Loucy (cell line): ENCODE measurements at regions not wholly inside any gene's neighbourhood (a gene's known extent, or its start where the extent isn't known, plus 50 kb on each side); places are given as distances from the start of the nearest gene placed in this dataset.

Experiments used
- H2AFZ ChIP-seq: fragments of 200-600 bp; sonication (generic); 2 replicates; pipeline ENCODE4 v1.6.0; 2016; ENCODE audit warnings: antibody characterized with exemption, mild to moderate bottlenecking, low read length, moderate library complexity
- H3F3A ChIP-seq: fragments of 200-600 bp; 2 replicates; pipeline ENCODE4 v1.6.0; 2016; ENCODE audit warnings: antibody characterized with exemption, low read depth, mild to moderate bottlenecking
- H3K27me3 ChIP-seq: fragments of 200-600 bp; sonication (generic); 2 replicates; pipeline ENCODE4 v1.6.1; 2014; ENCODE audit warnings: low read length, mild to moderate bottlenecking; ENCODE audit not compliant: insufficient read depth, poor library complexity, severe bottlenecking
- H3K36me3 ChIP-seq: fragments of 200-600 bp; sonication (generic); 2 replicates; pipeline ENCODE4 v1.6.1; 2016; ENCODE audit warnings: low read length; ENCODE audit not compliant: insufficient read depth
- H3K4me1 ChIP-seq: fragments of 200-600 bp; sonication (generic); 2 replicates; pipeline ENCODE4 v1.5.1; 2014; ENCODE audit warnings: low read length, mild to moderate bottlenecking; ENCODE audit not compliant: insufficient read depth, poor library complexity, severe bottlenecking
- H3K4me2 ChIP-seq: fragments of 200-600 bp; sonication (generic); 2 replicates; pipeline ENCODE4 v1.6.0; 2014; ENCODE audit warnings: antibody characterized with exemption, low read length, low read depth, mild to moderate bottlenecking; ENCODE audit not compliant: poor library complexity, severe bottlenecking
- H3K4me3 ChIP-seq: fragments of 200-600 bp; sonication (generic); 2 replicates; pipeline ENCODE4 v1.5.1; 2014; ENCODE audit warnings: low read length, mild to moderate bottlenecking, mixed read lengths; ENCODE audit not compliant: poor library complexity, severe bottlenecking
- H3K79me2 ChIP-seq: fragments of 200-600 bp; sonication (generic); 2 replicates; pipeline ENCODE4 v1.6.1; 2014; ENCODE audit warnings: low read length; ENCODE audit not compliant: insufficient read depth
- H3K9ac ChIP-seq: fragments of 200-600 bp; sonication (generic); 2 replicates; pipeline ENCODE4 v1.6.0; 2014; ENCODE audit warnings: mild to moderate bottlenecking, low read depth, low read length, moderate library complexity; ENCODE audit not compliant: poor library complexity, severe bottlenecking
- H3K9me2 ChIP-seq: fragments of 200-600 bp; sonication (generic); replicated peaks from 2 replicates; pipeline ENCODE4 v1.6.1; 2016; ENCODE audit warnings: low read depth, low read length, mixed read lengths
- H3K9me3 ChIP-seq: fragments of 200-600 bp; sonication (generic); 2 replicates; pipeline ENCODE4 v1.6.1; 2014; ENCODE audit warnings: mild to moderate bottlenecking, antibody characterized with exemption, low read length, low read depth; ENCODE audit not compliant: insufficient read depth
- H4K20me1 ChIP-seq: fragments of 200-600 bp; sonication (generic); 2 replicates; pipeline ENCODE4 v1.6.0; 2014; ENCODE audit warnings: antibody characterized with exemption, low read length, mild to moderate bottlenecking; ENCODE audit not compliant: insufficient read depth, poor library complexity, severe bottlenecking
- EZH2phosphoT487 ChIP-seq: fragments of 200-600 bp; IDR thresholded peaks from 2 replicates; pipeline ENCODE4 v1.6.1; 2018; ENCODE audit warnings: antibody characterized with exemption, mild to moderate bottlenecking, moderate library complexity, borderline replicate concordance
- TF ChIP-seq, protein P1 (sequence below): fragments of 200-600 bp; sonication (generic); conservative IDR thresholded peaks from 2 replicates; pipeline ENCODE4 v1.5.1; 2014; ENCODE audit warnings: mild to moderate bottlenecking, antibody characterized with exemption, low read length

DNA sequence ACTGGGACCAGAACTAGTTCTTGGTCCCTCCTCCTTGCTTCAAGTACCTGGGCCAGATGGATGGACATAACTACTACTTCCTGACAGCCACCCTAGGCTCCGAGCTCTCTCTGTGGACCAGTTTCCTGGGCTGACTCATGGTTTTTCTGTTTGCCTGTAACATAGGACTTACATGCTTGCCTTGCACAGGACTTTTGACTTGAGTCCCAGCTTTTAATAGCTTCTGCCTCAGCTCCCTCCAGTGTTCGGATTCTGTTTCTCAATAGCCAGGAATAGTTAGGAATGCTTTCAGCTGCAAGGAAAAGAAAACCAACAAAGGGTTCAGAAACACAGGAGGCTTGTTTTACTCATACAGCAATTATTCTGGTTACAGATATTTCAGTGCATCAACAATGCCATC, 405.9 kb downstream of the ZNF536 start:
- Histone ChIP-seq H3K4me2 (no peak overlapping the region), H3K9me2 (no peaks in the 10 kb centered on the region), H3K36me3 (no peaks in the 10 kb centered on the region), H3K27me3 (no peaks in the 10 kb centered on the region), H3K9me3 (peaks cover 8% of the 10 kb centered on the region; the same call in 1 of the 2 replicates), H3K79me2 (no peaks in the 10 kb centered on the region), H3K4me3 (no peak overlapping the region), H3K4me1 (no peaks in the 10 kb centered on the region), H2AFZ (no peak overlapping the region), H4K20me1 (no peaks in the 10 kb centered on the region), H3F3A (no peaks in the 10 kb centered on the region), H3K9ac (no peak overlapping the region)
- no peak for TF ChIP-seq EZH2phosphoT487
- TF ChIP-seq, protein P1, sequence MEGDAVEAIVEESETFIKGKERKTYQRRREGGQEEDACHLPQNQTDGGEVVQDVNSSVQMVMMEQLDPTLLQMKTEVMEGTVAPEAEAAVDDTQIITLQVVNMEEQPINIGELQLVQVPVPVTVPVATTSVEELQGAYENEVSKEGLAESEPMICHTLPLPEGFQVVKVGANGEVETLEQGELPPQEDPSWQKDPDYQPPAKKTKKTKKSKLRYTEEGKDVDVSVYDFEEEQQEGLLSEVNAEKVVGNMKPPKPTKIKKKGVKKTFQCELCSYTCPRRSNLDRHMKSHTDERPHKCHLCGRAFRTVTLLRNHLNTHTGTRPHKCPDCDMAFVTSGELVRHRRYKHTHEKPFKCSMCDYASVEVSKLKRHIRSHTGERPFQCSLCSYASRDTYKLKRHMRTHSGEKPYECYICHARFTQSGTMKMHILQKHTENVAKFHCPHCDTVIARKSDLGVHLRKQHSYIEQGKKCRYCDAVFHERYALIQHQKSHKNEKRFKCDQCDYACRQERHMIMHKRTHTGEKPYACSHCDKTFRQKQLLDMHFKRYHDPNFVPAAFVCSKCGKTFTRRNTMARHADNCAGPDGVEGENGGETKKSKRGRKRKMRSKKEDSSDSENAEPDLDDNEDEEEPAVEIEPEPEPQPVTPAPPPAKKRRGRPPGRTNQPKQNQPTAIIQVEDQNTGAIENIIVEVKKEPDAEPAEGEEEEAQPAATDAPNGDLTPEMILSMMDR = no peak

DNA sequence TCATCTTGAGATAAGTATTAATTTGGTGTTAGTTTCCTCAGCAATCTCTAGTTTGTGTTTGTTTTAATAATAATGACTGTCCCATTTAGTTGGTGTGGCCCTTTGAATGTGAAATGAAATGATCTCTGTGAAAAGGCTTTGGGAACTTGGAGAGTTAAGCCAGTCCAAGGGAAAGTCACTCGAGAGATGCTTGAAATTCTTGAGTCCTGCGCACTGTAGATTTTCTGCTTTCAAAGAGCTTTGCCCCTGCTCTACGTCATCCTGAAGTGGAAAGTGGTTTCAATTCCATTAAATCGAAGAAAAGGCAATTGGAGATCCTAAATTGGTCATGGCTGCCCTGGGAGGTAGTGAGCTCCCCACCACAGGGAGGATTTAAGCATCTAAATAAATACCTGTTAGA, 403.8 kb downstream of the ZNF536 start:
- Histone ChIP-seq H3K27me3 (no peaks in the 10 kb centered on the region), H3K9me3 (peaks cover 8% of the 10 kb centered on the region; the same call in 1 of the 2 replicates), H3F3A (no peaks in the 10 kb centered on the region), H3K4me2 (no peak overlapping the region), H3K4me3 (no peak overlapping the region), H3K9ac (no peak overlapping the region), H4K20me1 (no peaks in the 10 kb centered on the region), H3K36me3 (no peaks in the 10 kb centered on the region), H3K4me1 (no peaks in the 10 kb centered on the region), H2AFZ (no peak overlapping the region), H3K79me2 (no peaks in the 10 kb centered on the region), H3K9me2 (no peaks in the 10 kb centered on the region)
- no peak for TF ChIP-seq EZH2phosphoT487
- TF ChIP-seq, protein P1 = no peak

DNA sequence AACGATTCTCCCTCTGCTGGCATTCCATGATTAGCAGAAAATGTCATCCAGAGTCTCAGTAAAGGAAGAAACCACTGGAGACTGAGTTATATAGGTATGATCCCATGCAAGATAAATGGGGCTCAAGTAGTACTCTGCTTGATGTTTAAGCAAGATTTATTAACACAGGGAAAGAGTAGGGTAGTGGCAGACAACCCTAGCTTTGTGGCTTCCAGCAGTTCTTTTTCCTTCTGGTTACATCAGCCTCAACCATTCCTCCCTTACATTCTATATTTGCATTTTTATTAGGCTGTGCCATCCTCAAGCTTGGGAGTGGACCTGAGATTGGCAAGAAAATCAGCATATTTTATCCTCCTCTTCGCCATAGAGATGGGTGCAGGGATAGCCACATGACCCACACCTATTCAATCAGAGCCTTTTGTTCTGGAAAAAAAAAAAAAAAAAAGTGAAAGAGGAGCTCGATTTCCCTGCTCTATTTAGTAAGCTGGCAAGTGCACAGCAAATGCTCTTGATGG, 402.1 kb downstream of the ZNF536 start:
- H2AFZ ChIP-seq = no peak overlapping the region
- no peaks in the 10 kb centered on the region for H3K9me2 ChIP-seq
- H3K9me3 ChIP-seq = peaks cover 8% of the 10 kb centered on the region; the same call in 1 of the 2 replicates
- no peaks in the 10 kb centered on the region for H3F3A ChIP-seq
- no peaks in the 10 kb centered on the region for H3K36me3 ChIP-seq
- TF ChIP-seq, protein P1 = no peak
- TF ChIP-seq EZH2phosphoT487 = no peak
- no peak overlapping the region for H3K4me2 ChIP-seq
- no peaks in the 10 kb centered on the region for H3K27me3 ChIP-seq
- no peaks in the 10 kb centered on the region for H3K4me1 ChIP-seq
- no peaks in the 10 kb centered on the region for H3K79me2 ChIP-seq
- no peak overlapping the region for H3K4me3 ChIP-seq
- H3K9ac ChIP-seq = no peak overlapping the region
- no peaks in the 10 kb centered on the region for H4K20me1 ChIP-seq
